NCI-H1417 (cell line): ENCODE measurements at regions not wholly inside any gene's neighbourhood (a gene's known extent, or its start where the extent isn't known, plus 50 kb on each side); places are given as distances from the start of the nearest gene placed in this dataset.

Experiments used
- DNase-seq, 3 experiments: peaks; one replicate each; lab custom pipeline; 2025; lab: John Stamatoyannopoulos, UW

- no peak for DNase-seq
Measured at GRCh38 chr1:157893686-157894085, 52.1 kb upstream of the CD5L start.

GRCh38 chr1:157894613-157895165 is 53.1 kb upstream of the CD5L start:
- DNase-seq: no peak

DNA sequence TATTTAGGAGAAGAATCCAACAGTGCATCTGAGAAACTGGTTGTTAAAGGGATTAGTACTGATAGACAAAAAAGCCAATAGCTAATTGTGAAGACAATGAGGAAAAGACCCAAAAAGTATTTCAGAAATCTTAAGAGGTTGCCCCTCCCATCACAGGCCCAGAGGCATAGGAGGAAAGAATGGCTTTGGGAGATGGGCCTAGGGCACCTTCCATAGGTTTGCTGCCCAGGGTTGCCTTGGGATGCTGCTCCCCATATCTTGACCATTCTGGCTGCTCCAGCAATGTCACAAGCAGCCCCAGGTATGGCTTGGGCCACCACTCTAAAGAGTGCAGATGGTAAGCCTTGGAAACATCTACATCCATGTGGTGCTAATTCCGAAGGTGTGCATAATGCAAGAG is 68.7 kb upstream of the CD5L start:
- no peak for DNase-seq

- DNase-seq: no peak
Measured at GRCh38 chr1:157915859-157916258, 74.3 kb upstream of the CD5L start.

- DNase-seq: no peak
Measured at GRCh38 chr1:157916887-157917570, 75.4 kb upstream of the CD5L start.

DNA sequence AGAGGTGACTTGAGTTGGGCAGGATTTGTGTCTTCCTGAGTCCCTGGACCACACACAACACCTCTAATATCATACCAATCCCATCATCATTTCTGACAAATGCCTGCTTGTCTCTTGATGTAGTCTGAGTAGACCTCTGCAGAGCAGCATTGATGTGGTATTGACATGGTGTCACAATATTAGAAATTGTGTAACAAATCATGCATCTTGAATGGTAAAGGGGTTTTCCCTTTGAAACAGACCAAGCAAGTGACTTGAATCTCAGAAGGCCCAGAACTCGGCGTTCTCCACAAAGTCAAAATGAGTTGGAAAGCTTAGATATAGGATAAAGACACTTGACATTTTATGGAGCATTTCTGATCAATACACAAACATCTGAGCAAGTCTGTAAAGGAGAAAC is 72.7 kb upstream of the KIRREL1 start:
- DNase-seq: no peak

DNA sequence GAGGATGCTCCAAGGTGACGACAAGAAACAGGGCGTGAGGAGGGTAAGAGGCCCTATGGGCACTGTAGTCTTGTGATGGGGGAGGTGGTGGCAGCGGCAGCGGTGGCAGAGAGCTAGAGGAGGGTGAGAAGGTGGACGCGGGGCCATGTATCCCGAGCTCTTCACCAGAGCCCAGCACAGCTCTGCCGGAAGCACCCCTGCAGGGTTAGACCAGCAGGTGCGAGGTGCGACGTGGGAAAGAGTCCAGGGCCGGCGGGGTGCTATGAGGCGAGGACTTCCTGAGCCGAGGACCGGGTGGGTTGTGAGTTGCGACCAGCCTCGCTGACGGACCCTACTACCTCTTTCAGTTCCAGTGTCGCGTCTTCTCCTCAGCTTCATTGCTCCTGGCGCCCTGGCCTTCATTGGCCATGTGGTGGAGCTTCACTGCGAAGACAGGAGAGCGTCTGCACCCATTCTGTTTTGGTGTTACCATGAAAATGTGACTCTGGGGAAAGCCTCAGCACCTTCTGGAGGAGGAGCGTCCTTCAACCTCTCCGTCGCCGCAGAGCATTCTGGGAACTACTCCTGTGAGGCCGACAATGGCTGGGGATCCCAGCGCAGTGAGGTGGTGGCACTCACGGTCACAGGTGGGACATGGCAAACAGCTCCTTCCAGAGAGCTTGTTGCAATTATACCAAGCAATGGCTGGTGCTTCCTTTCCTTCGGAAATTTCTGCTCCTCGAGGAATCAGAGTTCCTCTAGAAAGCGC is 67.9 kb upstream of the KIRREL1 start:
- peak in 1 of 3 experiments; percentile 21 for DNase-seq

GRCh38 chr1:157932069-157932468 is 61.4 kb upstream of the KIRREL1 start:
- no peak for DNase-seq

- no peak for DNase-seq
Measured at GRCh38 chr1:157937744-157938143, 55.7 kb upstream of the KIRREL1 start.

- no peak for DNase-seq
Measured at GRCh38 chr1:157941939-157942338, 51.5 kb upstream of the KIRREL1 start.
